HCT116 (cell line): ENCODE measurements at regions not wholly inside any gene's neighbourhood (a gene's known extent, or its start where the extent isn't known, plus 50 kb on each side); places are given as distances from the start of the nearest gene placed in this dataset.

Source experiments
- ATAC-seq: fragments of 200-7000 bp; cut with Tn5 transposase; 2 replicates; pipeline ENCODE4 v1.9.1; 2020; ENCODE audit warnings: mild to moderate bottlenecking, moderate library complexity
- BruUV-seq: library from RNA; stranded (reverse); fragments of 400-500 nt; replicated peaks from 2 replicates; lab custom pipeline; 2021; lab: Mats Ljungman, UMichigan
- CTCF ChIA-PET: fragments of 300-600 bp; sonication (Branson Sonifier 250); formaldehyde crosslinking; loops from one replicate; lab custom pipeline; 2021; ENCODE audit warnings: antibody characterized with exemption; lab: Charles Lee
- POLR2A ChIA-PET: fragments of 300-600, 350-600 bp; sonication (Branson Sonifier 250); formaldehyde crosslinking; loops from one replicate; lab custom pipeline; 2021; ENCODE audit warnings: antibody characterized with exemption; lab: Charles Lee
- RAD21 ChIA-PET, 2 experiments: fragments of 300-600 bp; sonication (Branson Sonifier 250); formaldehyde crosslinking; loops; one replicate each; lab custom pipeline; 2023; ENCODE audit warnings: low total read pairs in 2 of 2; ENCODE audit not compliant: uncharacterized antibody in 2 of 2, unreplicated experiment in 2 of 2, low non-redundant PET in 1 of 2; lab: Charles Lee
- DNase-seq: peaks from one replicate; pipeline ENCODE4 v3.0.0-alpha.2; 2010; ENCODE audit warnings: low read depth, low spot score
- H2AFZ ChIP-seq: fragments of 200-600 bp; shearing (Covaris generic), sonication (generic); 2 replicates; pipeline ENCODE4 v1.6.1; 2017; ENCODE audit warnings: low read depth, mixed run types, mixed read lengths, antibody characterized with exemption, low read length; ENCODE audit not compliant: poor library complexity, severe bottlenecking
- H3K27ac ChIP-seq: 2 replicates; pipeline ENCODE4 v1.5.1; 2012; ENCODE audit warnings: low read depth, low read length
- H3K27me3 ChIP-seq: fragments of 200-600 bp; sonication (generic); 2 replicates; pipeline ENCODE4 v1.6.1; 2016; ENCODE audit warnings: mixed run types, low read length, mixed read lengths; ENCODE audit not compliant: insufficient read depth
- H3K36me3 ChIP-seq, 2 experiments: fragments of 200-500 bp in 1 of 2; fragments of 200-600 bp in 1 of 2; sonication (Bioruptor generic) in 1 of 2; sonication (generic) in 1 of 2; 2 replicates each; pipeline versions ENCODE4 v1.5.1 to v1.6.1; 2014 to 2016; ENCODE audit warnings: low read length in 2 of 2, inconsistent platforms in 1 of 2, mixed read lengths in 1 of 2, mixed run types in 1 of 2; ENCODE audit not compliant: insufficient read depth in 2 of 2, control insufficient read depth in 1 of 2
- H3K4me1 ChIP-seq, 2 experiments: fragments of 200-600 bp in 1 of 2; sonication (generic) in 1 of 2; 2 replicates each; pipeline versions ENCODE4 v1.5.1 to v1.6.1; 2012 to 2017; ENCODE audit warnings: low read length in 2 of 2, inconsistent platforms in 1 of 2, mild to moderate bottlenecking in 1 of 2, mixed read lengths in 1 of 2, mixed run types in 1 of 2, moderate library complexity in 1 of 2; ENCODE audit not compliant: insufficient read depth in 2 of 2, control insufficient read depth in 1 of 2
- H3K4me2 ChIP-seq: fragments of 200-600 bp; sonication (generic); 2 replicates; pipeline ENCODE4 v1.6.1; 2017; ENCODE audit warnings: mixed run types, low read length, mixed read lengths
- H3K4me3 ChIP-seq, 2 experiments: fragments of 200-600 bp in 1 of 2; sonication (generic) in 1 of 2; replicated peaks in 1 of 2; 2 replicates each; pipeline ENCODE4 v1.5.1; 2011 to 2016; ENCODE audit warnings: low read length in 2 of 2, control low read depth in 1 of 2, low read depth in 1 of 2, mild to moderate bottlenecking in 1 of 2, mixed read lengths in 1 of 2, mixed run types in 1 of 2
- H3K79me2 ChIP-seq: fragments of 200-600 bp; sonication (generic); 2 replicates; pipeline ENCODE4 v1.6.1; 2017; ENCODE audit warnings: mild to moderate bottlenecking, mixed run types, low read length, moderate library complexity, mixed read lengths; ENCODE audit not compliant: insufficient read depth
- H3K9ac ChIP-seq: fragments of 200-600 bp; sonication (generic); 2 replicates; pipeline ENCODE4 v1.6.1; 2016; ENCODE audit warnings: low read length, mixed read lengths
- H3K9me2 ChIP-seq: fragments of 200-600 bp; sonication (generic), shearing (Covaris generic); 2 replicates; pipeline ENCODE4 v1.6.1; 2017; ENCODE audit warnings: mixed run types, mild to moderate bottlenecking, moderate library complexity; ENCODE audit not compliant: insufficient read depth
- H3K9me3 ChIP-seq, 2 experiments: fragments of 200-500 bp in 1 of 2; fragments of 200-600 bp in 1 of 2; sonication (Bioruptor generic) in 1 of 2; sonication (generic) in 1 of 2; 2 replicates each; pipeline ENCODE4 v1.6.1; 2014 to 2017; ENCODE audit warnings: low read length in 2 of 2, mixed read lengths in 2 of 2, inconsistent platforms in 1 of 2, low read depth in 1 of 2, mild to moderate bottlenecking in 1 of 2, mixed run types in 1 of 2, moderate library complexity in 1 of 2; ENCODE audit not compliant: control insufficient read depth in 1 of 2, insufficient read depth in 1 of 2
- H4K20me1 ChIP-seq: fragments of 200-600 bp; sonication (generic), shearing (Covaris generic); 2 replicates; pipeline ENCODE4 v1.6.1; 2017; ENCODE audit warnings: mixed run types, mild to moderate bottlenecking, moderate library complexity; ENCODE audit not compliant: insufficient read depth
- CBX3 ChIP-seq: IDR thresholded peaks from 2 replicates; pipeline ENCODE4 v1.6.1; 2012; ENCODE audit warnings: low read depth
- CEBPB ChIP-seq: IDR thresholded peaks from 2 replicates; pipeline ENCODE4 v1.6.1; 2012; ENCODE audit warnings: low read depth
- CTCF ChIP-seq, 3 experiments: fragments of 200-600 bp in 1 of 3; sonication (generic) in 1 of 3; IDR thresholded peaks in 2 of 3; conservative IDR thresholded peaks in 1 of 3; 2 replicates each; pipeline ENCODE4 v1.5.1; 2012 to 2017; ENCODE audit warnings: low read depth in 2 of 3, low read length in 2 of 3, antibody characterized with exemption in 1 of 3, borderline replicate concordance in 1 of 3, control low read depth in 1 of 3, mild to moderate bottlenecking in 1 of 3, mixed read lengths in 1 of 3, mixed run types in 1 of 3, moderate library complexity in 1 of 3; ENCODE audit not compliant: insufficient read depth in 1 of 3
- EGR1 ChIP-seq: IDR thresholded peaks from 2 replicates; pipeline ENCODE4 v1.6.1; 2012; ENCODE audit warnings: low read depth
- EZH2 ChIP-seq: fragments of 200-600 bp; sonication (generic); IDR thresholded peaks from 2 replicates; pipeline ENCODE4 v1.6.1; 2017; ENCODE audit warnings: antibody characterized with exemption, mixed run types
- EZH2phosphoT487 ChIP-seq: fragments of 200-600 bp; IDR thresholded peaks from 2 replicates; pipeline ENCODE4 v1.6.1; 2018; ENCODE audit warnings: antibody characterized with exemption, borderline replicate concordance
- FOSL1 ChIP-seq: IDR thresholded peaks from 2 replicates; pipeline ENCODE4 v1.6.1; 2012; ENCODE audit warnings: low read depth
- JUND ChIP-seq: IDR thresholded peaks from 2 replicates; pipeline ENCODE4 v1.6.1; 2012
- POLR2A ChIP-seq: IDR thresholded peaks from 2 replicates; pipeline ENCODE4 v1.7.0; 2011; ENCODE audit warnings: borderline replicate concordance; ENCODE audit not compliant: insufficient read depth, insufficient read length; ENCODE audit errors: extremely low read depth
- POLR2AphosphoS5 ChIP-seq: IDR thresholded peaks from 2 replicates; pipeline ENCODE4 v1.6.1; 2011; ENCODE audit warnings: mild to moderate bottlenecking, low read depth, low read length, moderate library complexity
- REST ChIP-seq: IDR thresholded peaks from 2 replicates; pipeline ENCODE4 v1.6.1; 2012; ENCODE audit warnings: low read depth
- SP1 ChIP-seq: IDR thresholded peaks from 2 replicates; pipeline ENCODE4 v1.6.1; 2012; ENCODE audit warnings: low read depth
- SRF ChIP-seq: IDR thresholded peaks from 2 replicates; pipeline ENCODE4 v1.6.1; 2012; ENCODE audit warnings: low read depth
- TCF7L2 ChIP-seq: IDR thresholded peaks from 2 replicates; pipeline ENCODE4 v1.7.0; 2011; ENCODE audit warnings: borderline replicate concordance, inconsistent platforms; ENCODE audit not compliant: insufficient read depth, insufficient read length; ENCODE audit errors: extremely low read depth
- YY1 ChIP-seq: IDR thresholded peaks from 2 replicates; pipeline ENCODE4 v1.6.1; 2011; ENCODE audit warnings: low read length, low read depth, moderate library complexity, mild to moderate bottlenecking; ENCODE audit not compliant: insufficient replicate concordance; ENCODE audit errors: extremely low read depth
- ZFX ChIP-seq: fragments of 450-650 bp; IDR thresholded peaks from 2 replicates; pipeline ENCODE4 v1.6.1; 2017
- intact Hi-C: fragments of 100-400 bp; cut with micrococcal nuclease; formaldehyde crosslinking; loops from 2 replicates; pipeline ENCODE4 v1.10.0; 2022

- H3K9me3 ChIP-seq, result 0 out of 4 replicates have a peak, but pooled peaks cover 0 to 2% of the 10 kb centered on the region in 2 experiments
- H3K36me3 ChIP-seq, result no peaks in the 10 kb centered on the region
- no peak overlapping the region for H3K9ac ChIP-seq
- CTCF ChIA-PET, result no interaction called here
- no peak overlapping the region for H3K4me2 ChIP-seq
- no peaks in the 10 kb centered on the region for H3K79me2 ChIP-seq
- no peaks in the 10 kb centered on the region for H3K9me2 ChIP-seq
- no peak overlapping the region for H3K27ac ChIP-seq
- no peak for DNase-seq
- ATAC-seq, result no peak
- intact Hi-C loops, result no loop called here
- no peak overlapping the region for H2AFZ ChIP-seq
- H3K4me1 ChIP-seq, result peaks cover 0 to 6% of the 10 kb centered on the region in 2 experiments; a peak in 2 of 4 replicates
- no peak for TF ChIP-seq ZFX
- TF ChIP-seq EZH2phosphoT487, result no peak
- no peak for TF ChIP-seq SRF
- no peak for TF ChIP-seq CTCF (IDR thresholded peaks at IDR 0.05 in 2 of 3, conservative IDR thresholded peaks at IDR 0.05 in 1 of 3; ENCODE audit: borderline replicate concordance in 1 of 3, insufficient read depth in 1 of 3, low read depth in 2 of 3, low read length in 2 of 3)
- no peak for TF ChIP-seq REST
- no peak for TF ChIP-seq SP1
- no peak for TF ChIP-seq TCF7L2
- no peak for TF ChIP-seq YY1
- TF ChIP-seq EGR1, result no peak
- no peak for TF ChIP-seq EZH2
- TF ChIP-seq FOSL1, result no peak
- no peak for TF ChIP-seq POLR2A
- no peak for TF ChIP-seq JUND
- TF ChIP-seq POLR2AphosphoS5, result no peak
- no peak for TF ChIP-seq CBX3
- no peak for TF ChIP-seq CEBPB
- TF ChIP-seq, all 23 proteins: peak for 0
- ChIA-PET POLR2A (no interaction called here), RAD21 (no interaction called here)
- Histone ChIP-seq H4K20me1 (no peaks in the 10 kb centered on the region), H3K4me3 (no peak overlapping the region), H3K27me3 (no peaks in the 10 kb centered on the region)
- BruUV-seq, result no TSS peak
Observed at GRCh38 chr16:50480206-50480605, 68.0 kb upstream of the NKD1 start.
